Neuron (in vitro differentiated cells): ENCODE measurements at regions not wholly inside any gene's neighbourhood (a gene's known extent, or its start where the extent isn't known, plus 50 kb on each side); places are given as distances from the start of the nearest gene placed in this dataset.

ENCODE experiments used
- H2AFZ ChIP-seq: one replicate; pipeline ENCODE4 v1.6.1; 2013; ENCODE audit warnings: low read depth, mild to moderate bottlenecking, inconsistent platforms, low read length, moderate library complexity
- H3K27me3 ChIP-seq: one replicate; pipeline ENCODE4 v1.6.1; 2013; ENCODE audit warnings: low read length; ENCODE audit not compliant: insufficient read depth
- H3K36me3 ChIP-seq: one replicate; pipeline ENCODE4 v1.6.1; 2013; ENCODE audit warnings: low read length; ENCODE audit not compliant: insufficient read depth
- H3K4me1 ChIP-seq: one replicate; pipeline ENCODE4 v1.6.1; 2013; ENCODE audit warnings: low read length; ENCODE audit not compliant: insufficient read depth
- H3K4me3 ChIP-seq: 2 replicates; pipeline ENCODE4 v1.5.1; 2013; ENCODE audit warnings: mild to moderate bottlenecking, low read length, moderate library complexity
- H3K9me3 ChIP-seq: one replicate; pipeline ENCODE4 v1.6.1; 2013; ENCODE audit warnings: low read length

GRCh38 chr18:37676276-37676675 lies 110.7 kb upstream of the CELF4 start:
- Histone ChIP-seq H3K9me3 (no peaks in the 10 kb centered on the region), H3K36me3 (no peaks in the 10 kb centered on the region)

GRCh38 chr18:37675699-37676098 lies 110.1 kb upstream of the CELF4 start:
- no peaks in the 10 kb centered on the region for H3K36me3 ChIP-seq
- H3K27me3 ChIP-seq, result no peaks in the 10 kb centered on the region
- no peak overlapping the region for H2AFZ ChIP-seq
- no peaks in the 10 kb centered on the region for H3K9me3 ChIP-seq
- no peaks in the 10 kb centered on the region for H3K4me1 ChIP-seq
- no peak overlapping the region for H3K4me3 ChIP-seq

More at GRCh38 chr18:37676276-37676675, 110.7 kb upstream of the CELF4 start:
- Histone ChIP-seq H3K4me3 (no peak overlapping the region), H2AFZ (no peak overlapping the region), H3K4me1 (no peaks in the 10 kb centered on the region), H3K27me3 (no peaks in the 10 kb centered on the region)

- H2AFZ ChIP-seq, result no peak overlapping the region
- H3K36me3 ChIP-seq, result no peaks in the 10 kb centered on the region
- H3K4me1 ChIP-seq, result no peaks in the 10 kb centered on the region
- no peak overlapping the region for H3K4me3 ChIP-seq
- no peaks in the 10 kb centered on the region for H3K9me3 ChIP-seq
- H3K27me3 ChIP-seq, result no peaks in the 10 kb centered on the region
These were observed 109.0 kb upstream of the CELF4 start for GRCh38 chr18:37674570-37674969.

- no peaks in the 10 kb centered on the region for H3K9me3 ChIP-seq
- no peak overlapping the region for H3K4me3 ChIP-seq
- H3K4me1 ChIP-seq, result no peaks in the 10 kb centered on the region
- no peaks in the 10 kb centered on the region for H3K27me3 ChIP-seq
- no peak overlapping the region for H2AFZ ChIP-seq
- no peaks in the 10 kb centered on the region for H3K36me3 ChIP-seq
These were observed 108.1 kb upstream of the CELF4 start for GRCh38 chr18:37673671-37674070.

- Histone ChIP-seq H3K27me3 (no peaks in the 10 kb centered on the region), H3K4me3 (no peak overlapping the region), H3K9me3 (no peaks in the 10 kb centered on the region), H2AFZ (no peak overlapping the region), H3K4me1 (no peaks in the 10 kb centered on the region), H3K36me3 (no peaks in the 10 kb centered on the region)
These were observed 107.5 kb upstream of the CELF4 start for GRCh38 chr18:37672932-37673595.

- H3K9me3 ChIP-seq, result no peaks in the 10 kb centered on the region
- H3K4me3 ChIP-seq, result no peak overlapping the region
- H2AFZ ChIP-seq, result no peak overlapping the region
- no peaks in the 10 kb centered on the region for H3K4me1 ChIP-seq
- no peaks in the 10 kb centered on the region for H3K27me3 ChIP-seq
- no peaks in the 10 kb centered on the region for H3K36me3 ChIP-seq
These were observed 106.4 kb upstream of the CELF4 start for GRCh38 chr18:37672001-37672400.

- Histone ChIP-seq H2AFZ (no peak overlapping the region), H3K27me3 (no peaks in the 10 kb centered on the region), H3K36me3 (no peaks in the 10 kb centered on the region)
These were observed 105.9 kb upstream of the CELF4 start for GRCh38 chr18:37671530-37671929.

GRCh38 chr18:37671119-37671518 lies 105.5 kb upstream of the CELF4 start:
- H3K4me1 ChIP-seq, result no peaks in the 10 kb centered on the region
- no peaks in the 10 kb centered on the region for H3K9me3 ChIP-seq
- no peaks in the 10 kb centered on the region for H3K36me3 ChIP-seq
- H3K27me3 ChIP-seq, result no peaks in the 10 kb centered on the region
- no peak overlapping the region for H3K4me3 ChIP-seq
- no peak overlapping the region for H2AFZ ChIP-seq

More at GRCh38 chr18:37671530-37671929, 105.9 kb upstream of the CELF4 start:
- H3K9me3 ChIP-seq, result no peaks in the 10 kb centered on the region
- H3K4me3 ChIP-seq, result no peak overlapping the region
- no peaks in the 10 kb centered on the region for H3K4me1 ChIP-seq

- Histone ChIP-seq H3K27me3 (no peaks in the 10 kb centered on the region), H3K4me3 (no peak overlapping the region), H3K9me3 (no peaks in the 10 kb centered on the region), H3K36me3 (no peaks in the 10 kb centered on the region), H3K4me1 (no peaks in the 10 kb centered on the region), H2AFZ (no peak overlapping the region)
These were observed 104.5 kb upstream of the CELF4 start for GRCh38 chr18:37669991-37670534.

GRCh38 chr18:37668971-37669747 lies 103.6 kb upstream of the CELF4 start:
- no peaks in the 10 kb centered on the region for H3K36me3 ChIP-seq
- no peaks in the 10 kb centered on the region for H3K4me1 ChIP-seq
- H3K9me3 ChIP-seq, result no peaks in the 10 kb centered on the region
- no peak overlapping the region for H2AFZ ChIP-seq
- no peaks in the 10 kb centered on the region for H3K27me3 ChIP-seq
- H3K4me3 ChIP-seq, result no peak overlapping the region

GRCh38 chr18:37667836-37668235 lies 102.2 kb upstream of the CELF4 start:
- H3K4me3 ChIP-seq, result no peak overlapping the region
- H3K9me3 ChIP-seq, result no peaks in the 10 kb centered on the region
- H3K36me3 ChIP-seq, result no peaks in the 10 kb centered on the region
- H3K27me3 ChIP-seq, result no peaks in the 10 kb centered on the region
- no peak overlapping the region for H2AFZ ChIP-seq
- no peaks in the 10 kb centered on the region for H3K4me1 ChIP-seq

GRCh38 chr18:37666991-37667390 lies 101.4 kb upstream of the CELF4 start:
- Histone ChIP-seq H3K36me3 (no peaks in the 10 kb centered on the region), H3K4me3 (no peak overlapping the region), H3K4me1 (no peaks in the 10 kb centered on the region), H2AFZ (no peak overlapping the region), H3K27me3 (no peaks in the 10 kb centered on the region), H3K9me3 (no peaks in the 10 kb centered on the region)

- Histone ChIP-seq H3K4me1 (no peaks in the 10 kb centered on the region), H2AFZ (no peak overlapping the region)
These were observed 100.9 kb upstream of the CELF4 start for GRCh38 chr18:37666451-37666850.

More at GRCh38 chr18:37666451-37666850, 100.9 kb upstream of the CELF4 start:
- Histone ChIP-seq H3K36me3 (no peaks in the 10 kb centered on the region), H3K4me3 (no peak overlapping the region), H3K27me3 (no peaks in the 10 kb centered on the region), H3K9me3 (no peaks in the 10 kb centered on the region)
